BLaER1 treated with 17β-estradiol and CSF1 and Interleukin-3, amounts not matched to agents 10 nM and 100 nM (cell line): ENCODE measurements at regions not wholly inside any gene's neighbourhood (a gene's known extent, or its start where the extent isn't known, plus 50 kb on each side); places are given as distances from the start of the nearest gene placed in this dataset.
A peak's percentile ranks its signal among the peaks of the same experiment; 100 is the strongest.

Experiments used
- H3K27ac ChIP-seq, 11 experiments: shearing (Covaris generic); formaldehyde crosslinking; 2 replicates each; pipeline ENCODE4 v1.8.1; 2022
- H3K27me3 ChIP-seq, 11 experiments: shearing (Covaris generic); formaldehyde crosslinking; 2 replicates each; pipeline ENCODE4 v1.8.1; 2022
- H3K36me3 ChIP-seq, 11 experiments: shearing (Covaris generic); formaldehyde crosslinking; 2 replicates each; pipeline ENCODE4 v1.8.1; 2022
- H3K4me1 ChIP-seq, 10 experiments: shearing (Covaris generic); formaldehyde crosslinking; 2 replicates each; pipeline ENCODE4 v1.8.1; 2022
- H3K4me2 ChIP-seq, 11 experiments: shearing (Covaris generic); formaldehyde crosslinking; 2 replicates each; pipeline ENCODE4 v1.8.1; 2022
- H3K4me3 ChIP-seq, 10 experiments: shearing (Covaris generic); formaldehyde crosslinking; 2 replicates each; pipeline ENCODE4 v1.8.1; 2022
- H3K9ac ChIP-seq, 11 experiments: shearing (Covaris generic); formaldehyde crosslinking; 2 replicates each; pipeline ENCODE4 v1.8.1; 2022
- H3K9me3 ChIP-seq, 11 experiments: shearing (Covaris generic); formaldehyde crosslinking; replicated peaks in 1 of 11; 2 replicates each; pipeline ENCODE4 v1.8.1; 2022
- H4K20me1 ChIP-seq, 11 experiments: shearing (Covaris generic); formaldehyde crosslinking; 2 replicates each; pipeline ENCODE4 v1.8.1; 2022
- Cebpa-rat ChIP-seq, 11 experiments: shearing (Covaris generic); IDR thresholded peaks; 2 replicates each; pipeline ENCODE4 v1.8.1; 2022

GRCh38 chr17:33396818-33397217 is 103.7 kb upstream of the ASIC2 start:
- Histone ChIP-seq H3K27me3 (no peaks in the 10 kb centered on the region), H3K9me3 (no peaks in the 10 kb centered on the region), H3K36me3 (no peaks in the 10 kb centered on the region), H3K4me2 (no peak overlapping the region), H3K27ac (no peak overlapping the region), H3K9ac (no peak overlapping the region), H3K4me1 (no peaks in the 10 kb centered on the region), H4K20me1 (no peaks in the 10 kb centered on the region), H3K4me3 (no peak overlapping the region)
- TF ChIP-seq Cebpa-rat (IDR thresholded peaks at IDR 0.05), result no peak

GRCh38 chr17:33398386-33398785 is 105.3 kb upstream of the ASIC2 start:
- Histone ChIP-seq H3K4me3 (no peak overlapping the region), H3K27ac (no peak overlapping the region), H3K4me1 (no peaks in the 10 kb centered on the region), H4K20me1 (no peaks in the 10 kb centered on the region), H3K36me3 (no peaks in the 10 kb centered on the region), H3K27me3 (no peaks in the 10 kb centered on the region), H3K9ac (no peak overlapping the region), H3K9me3 (no peaks in the 10 kb centered on the region), H3K4me2 (no peak overlapping the region)
- no peak for TF ChIP-seq Cebpa-rat (IDR thresholded peaks at IDR 0.05)

GRCh38 chr17:33401249-33401648 is 108.2 kb upstream of the ASIC2 start:
- Histone ChIP-seq H3K27me3 (no peaks in the 10 kb centered on the region), H3K4me3 (no peak overlapping the region), H3K4me1 (no peaks in the 10 kb centered on the region), H3K9me3 (no peaks in the 10 kb centered on the region), H3K4me2 (no peak overlapping the region), H3K27ac (no peak overlapping the region), H3K9ac (no peak overlapping the region), H4K20me1 (no peaks in the 10 kb centered on the region), H3K36me3 (no peaks in the 10 kb centered on the region)
- no peak for TF ChIP-seq Cebpa-rat (IDR thresholded peaks at IDR 0.05)

GRCh38 chr17:33403194-33403593 is 110.1 kb upstream of the ASIC2 start:
- H3K27me3 ChIP-seq, result no peaks in the 10 kb centered on the region
- no peak overlapping the region for H3K27ac ChIP-seq
- no peaks in the 10 kb centered on the region for H3K9me3 ChIP-seq
- H3K9ac ChIP-seq, result no peak overlapping the region
- no peaks in the 10 kb centered on the region for H4K20me1 ChIP-seq
- no peak overlapping the region for H3K4me3 ChIP-seq
- no peak for TF ChIP-seq Cebpa-rat (IDR thresholded peaks at IDR 0.05)
- H3K4me2 ChIP-seq, result no peak overlapping the region
- H3K4me1 ChIP-seq, result no peaks in the 10 kb centered on the region
- no peaks in the 10 kb centered on the region for H3K36me3 ChIP-seq

- H4K20me1 ChIP-seq, result no peaks in the 10 kb centered on the region
- H3K4me3 ChIP-seq, result no peak overlapping the region
- H3K27me3 ChIP-seq, result no peaks in the 10 kb centered on the region
- H3K4me1 ChIP-seq, result no peaks in the 10 kb centered on the region
- no peaks in the 10 kb centered on the region for H3K36me3 ChIP-seq
- no peaks in the 10 kb centered on the region for H3K9me3 ChIP-seq
- TF ChIP-seq Cebpa-rat (IDR thresholded peaks at IDR 0.05), result peak in 2 of 11 experiments; percentile 17 to 55; a peak in 1 of 22 replicates
- H3K27ac ChIP-seq, result no peak overlapping the region
- no peak overlapping the region for H3K4me2 ChIP-seq
- no peak overlapping the region for H3K9ac ChIP-seq
Measured at GRCh38 chr17:33404070-33404819, 111.2 kb upstream of the ASIC2 start.

GRCh38 chr17:33416131-33416530 is 123.0 kb upstream of the ASIC2 start:
- no peak; a peak in 1 of 22 replicates for TF ChIP-seq Cebpa-rat (IDR thresholded peaks at IDR 0.05)
- no peak overlapping the region for H3K27ac ChIP-seq
- H4K20me1 ChIP-seq, result no peaks in the 10 kb centered on the region
- no peaks in the 10 kb centered on the region for H3K9me3 ChIP-seq
- peaks cover 8 to 24% (median 20%) of the 10 kb centered on the region in 10 experiments; a peak in 18 of 20 replicates for H3K4me1 ChIP-seq
- H3K36me3 ChIP-seq, result no peaks in the 10 kb centered on the region
- no peaks in the 10 kb centered on the region for H3K27me3 ChIP-seq
- no peak overlapping the region for H3K9ac ChIP-seq
- H3K4me2 ChIP-seq, result no peak overlapping the region
- no peak overlapping the region for H3K4me3 ChIP-seq

DNA sequence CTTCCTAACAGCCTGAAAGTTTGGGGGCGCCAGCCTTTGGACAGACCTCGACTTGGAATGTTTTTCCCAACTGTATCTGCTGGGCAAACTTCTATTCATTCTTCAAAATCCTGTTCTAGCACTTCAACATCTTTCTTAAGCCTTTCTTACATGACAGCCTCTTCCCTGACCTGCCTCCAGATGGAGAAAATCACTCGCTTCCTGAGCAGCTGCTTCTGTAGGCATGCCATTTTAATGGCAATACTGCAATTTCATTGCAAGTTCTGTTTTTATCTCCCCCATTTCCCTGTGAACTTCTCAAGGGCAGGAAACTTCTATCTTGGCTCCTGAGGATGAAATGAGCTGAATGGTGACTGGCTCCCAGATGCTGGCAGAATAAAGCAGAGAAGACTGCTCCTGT is 128.8 kb upstream of the ASIC2 start:
- H3K9ac ChIP-seq, result no peak overlapping the region
- TF ChIP-seq Cebpa-rat (IDR thresholded peaks at IDR 0.05), result no peak
- H3K4me3 ChIP-seq, result no peak overlapping the region
- no peak overlapping the region for H3K27ac ChIP-seq
- H3K4me1 ChIP-seq, result peaks cover 8 to 33% (median 16%) of the 10 kb centered on the region in 10 experiments; a peak in 18 of 20 replicates
- H4K20me1 ChIP-seq, result no peaks in the 10 kb centered on the region
- H3K4me2 ChIP-seq, result peak overlapping the region in 1 of 11 experiments; percentile 17; a peak in 1 of 22 replicates
- peaks cover 6 to 20% (median 10%) of the 10 kb centered on the region in 11 experiments; a peak in 16 of 22 replicates for H3K9me3 ChIP-seq
- H3K27me3 ChIP-seq, result no peaks in the 10 kb centered on the region
- no peaks in the 10 kb centered on the region for H3K36me3 ChIP-seq

GRCh38 chr17:33433581-33433980 is 140.5 kb upstream of the ASIC2 start:
- Histone ChIP-seq H4K20me1 (no peaks in the 10 kb centered on the region), H3K4me3 (no peak overlapping the region), H3K4me1 (peaks cover 0 to 33% (median 3%) of the 10 kb centered on the region in 10 experiments; a peak in 8 of 20 replicates), H3K9ac (no peak overlapping the region), H3K4me2 (no peak overlapping the region), H3K36me3 (no peaks in the 10 kb centered on the region), H3K27ac (no peak overlapping the region), H3K9me3 (peaks cover 0 to 5% (median 0%) of the 10 kb centered on the region in 11 experiments; a peak in 2 of 22 replicates), H3K27me3 (no peaks in the 10 kb centered on the region)
- no peak for TF ChIP-seq Cebpa-rat (IDR thresholded peaks at IDR 0.05)

DNA sequence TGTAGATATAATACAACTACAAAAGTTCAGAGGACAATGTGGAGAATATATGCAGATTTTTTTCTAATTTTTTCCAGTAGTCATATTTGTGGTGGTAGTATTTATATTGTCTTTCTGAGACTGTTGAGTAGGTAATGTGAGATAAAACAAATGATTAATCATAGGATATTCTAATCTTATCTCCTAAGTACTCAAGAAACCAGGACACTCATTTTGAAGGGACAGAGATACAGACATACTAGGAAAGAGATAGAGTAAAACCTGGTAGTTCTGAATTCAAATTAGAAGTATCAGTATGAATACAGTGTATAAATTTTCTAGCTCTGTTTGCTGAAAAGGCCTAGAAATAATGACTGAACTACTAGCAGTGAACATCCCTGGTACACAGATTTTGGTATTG is 141.7 kb upstream of the ASIC2 start:
- no peak for TF ChIP-seq Cebpa-rat (IDR thresholded peaks at IDR 0.05)
- Histone ChIP-seq H4K20me1 (no peaks in the 10 kb centered on the region), H3K9ac (no peak overlapping the region), H3K4me1 (peaks cover 0 to 38% (median 3%) of the 10 kb centered on the region in 10 experiments; a peak in 8 of 20 replicates), H3K36me3 (no peaks in the 10 kb centered on the region), H3K4me2 (no peak overlapping the region), H3K4me3 (no peak overlapping the region), H3K27me3 (no peaks in the 10 kb centered on the region), H3K9me3 (peaks cover 0 to 5% (median 0%) of the 10 kb centered on the region in 11 experiments; a peak in 2 of 22 replicates), H3K27ac (no peak overlapping the region)
